RWPE1 (cell line): ENCODE measurements at regions not wholly inside any gene's neighbourhood (a gene's known extent, or its start where the extent isn't known, plus 50 kb on each side); places are given as distances from the start of the nearest gene placed in this dataset.

ENCODE experiments used
- CTCF ChIA-PET: fragments of 350-600 bp; sonication (Branson Sonifier 250); formaldehyde crosslinking; extraction: SDS; loops from one replicate; lab custom pipeline; 2021; lab: Yijun Ruan, JAX
- POLR2A ChIA-PET: fragments of 400-600 bp; formaldehyde crosslinking; extraction: SDS; loops from one replicate; lab custom pipeline; 2020; ENCODE audit warnings: antibody characterized with exemption; ENCODE audit not compliant: low non-redundant PET; lab: Yijun Ruan, JAX
- DNase-seq: peaks from one replicate; pipeline ENCODE4 v3.0.0; 2012; ENCODE audit warnings: low spot score
- H3K27ac ChIP-seq: fragments of 450-650 bp; 2 replicates; pipeline ENCODE4 v1.5.1; 2017
- TF ChIP-seq, protein P1 (sequence below): fragments of 450-650 bp; conservative IDR thresholded peaks from 2 replicates; pipeline ENCODE4 v1.5.1; 2017; ENCODE audit warnings: low read depth, mild to moderate bottlenecking

DNA sequence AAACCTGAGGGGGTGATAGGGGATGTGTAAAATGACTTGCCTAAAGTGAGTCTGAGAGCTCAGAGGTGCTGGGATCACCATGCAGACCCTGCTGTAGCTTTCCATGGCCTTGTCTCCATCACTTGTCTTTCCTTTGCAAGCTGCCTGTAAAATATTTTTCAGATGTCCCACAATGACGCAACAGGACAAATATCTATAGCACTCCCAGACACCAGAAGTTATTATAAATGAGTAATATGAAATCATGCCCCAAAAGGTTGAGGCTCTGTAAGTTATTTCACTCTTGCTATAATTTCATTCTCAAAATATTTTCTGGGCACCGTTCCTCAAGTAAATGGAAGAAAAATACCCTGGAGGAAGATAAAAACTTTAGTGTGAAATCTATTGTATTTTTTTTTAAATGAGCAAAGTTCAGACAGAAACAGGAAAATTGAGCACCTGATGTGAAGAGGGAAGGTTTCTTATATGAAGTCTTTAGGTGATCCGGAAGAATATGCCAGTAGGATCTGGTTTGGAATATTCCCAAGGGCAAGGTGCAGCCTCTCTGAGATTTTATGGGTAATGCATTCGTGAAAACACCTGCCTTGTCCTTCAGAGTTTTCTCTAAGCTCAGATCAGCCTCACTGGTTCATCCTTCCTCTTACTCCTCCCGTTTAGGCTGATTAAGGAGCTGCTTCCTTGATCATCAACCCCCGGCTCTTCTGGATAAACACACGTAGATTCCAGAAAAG lies 138.3 kb upstream of the DMAC1 start:
- CTCF ChIA-PET: no interaction called here
- TF ChIP-seq, protein P1, sequence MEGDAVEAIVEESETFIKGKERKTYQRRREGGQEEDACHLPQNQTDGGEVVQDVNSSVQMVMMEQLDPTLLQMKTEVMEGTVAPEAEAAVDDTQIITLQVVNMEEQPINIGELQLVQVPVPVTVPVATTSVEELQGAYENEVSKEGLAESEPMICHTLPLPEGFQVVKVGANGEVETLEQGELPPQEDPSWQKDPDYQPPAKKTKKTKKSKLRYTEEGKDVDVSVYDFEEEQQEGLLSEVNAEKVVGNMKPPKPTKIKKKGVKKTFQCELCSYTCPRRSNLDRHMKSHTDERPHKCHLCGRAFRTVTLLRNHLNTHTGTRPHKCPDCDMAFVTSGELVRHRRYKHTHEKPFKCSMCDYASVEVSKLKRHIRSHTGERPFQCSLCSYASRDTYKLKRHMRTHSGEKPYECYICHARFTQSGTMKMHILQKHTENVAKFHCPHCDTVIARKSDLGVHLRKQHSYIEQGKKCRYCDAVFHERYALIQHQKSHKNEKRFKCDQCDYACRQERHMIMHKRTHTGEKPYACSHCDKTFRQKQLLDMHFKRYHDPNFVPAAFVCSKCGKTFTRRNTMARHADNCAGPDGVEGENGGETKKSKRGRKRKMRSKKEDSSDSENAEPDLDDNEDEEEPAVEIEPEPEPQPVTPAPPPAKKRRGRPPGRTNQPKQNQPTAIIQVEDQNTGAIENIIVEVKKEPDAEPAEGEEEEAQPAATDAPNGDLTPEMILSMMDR: no peak
- DNase-seq: no peak
- POLR2A ChIA-PET: no interaction called here
- no peak overlapping the region for H3K27ac ChIP-seq

DNA sequence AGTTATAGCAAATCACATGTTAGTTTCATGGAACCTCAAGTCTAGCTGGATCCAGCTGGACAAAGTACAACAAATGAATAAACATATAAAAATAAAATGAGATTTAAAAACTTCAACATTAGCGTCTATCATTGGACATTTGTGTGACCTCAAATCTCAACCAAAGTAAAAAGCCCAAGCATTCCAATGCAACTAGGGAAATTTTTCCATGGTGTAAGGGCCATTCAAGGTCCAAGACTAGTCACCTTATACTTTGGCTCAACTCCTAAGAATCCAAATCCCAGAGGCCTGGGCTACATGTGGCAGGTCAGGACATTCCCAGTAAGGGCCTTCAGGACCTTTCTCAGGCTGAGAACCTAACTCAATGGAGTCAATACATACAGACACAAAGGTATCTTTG lies 137.4 kb upstream of the DMAC1 start:
- ChIA-PET POLR2A (no interaction called here), CTCF (no interaction called here)
- H3K27ac ChIP-seq: no peak overlapping the region
- DNase-seq: no peak
- TF ChIP-seq, protein P1: no peak

DNA sequence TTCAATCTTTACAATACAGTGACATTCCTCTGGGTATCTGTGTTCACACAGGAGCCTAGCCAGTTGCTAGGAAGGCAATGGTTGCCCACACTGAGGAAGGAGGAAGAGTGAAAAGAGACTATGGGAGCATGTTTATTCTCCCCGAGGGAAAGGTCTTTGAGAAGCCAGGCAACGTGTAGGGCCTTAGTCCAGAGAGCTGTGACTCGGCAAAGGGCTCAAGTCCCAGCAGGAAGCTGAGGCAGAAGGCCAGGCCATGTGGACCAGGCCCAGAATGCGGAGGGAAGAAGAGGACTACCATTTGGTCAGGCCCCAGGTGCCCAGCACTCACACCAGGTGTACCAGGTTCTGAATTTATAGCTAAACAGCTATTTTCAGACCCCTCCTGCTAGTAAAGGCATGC lies 136.6 kb upstream of the DMAC1 start:
- TF ChIP-seq, protein P1: no peak
- DNase-seq: no peak
- no peak overlapping the region for H3K27ac ChIP-seq
- CTCF ChIA-PET: no interaction called here
- POLR2A ChIA-PET: no interaction called here

DNA sequence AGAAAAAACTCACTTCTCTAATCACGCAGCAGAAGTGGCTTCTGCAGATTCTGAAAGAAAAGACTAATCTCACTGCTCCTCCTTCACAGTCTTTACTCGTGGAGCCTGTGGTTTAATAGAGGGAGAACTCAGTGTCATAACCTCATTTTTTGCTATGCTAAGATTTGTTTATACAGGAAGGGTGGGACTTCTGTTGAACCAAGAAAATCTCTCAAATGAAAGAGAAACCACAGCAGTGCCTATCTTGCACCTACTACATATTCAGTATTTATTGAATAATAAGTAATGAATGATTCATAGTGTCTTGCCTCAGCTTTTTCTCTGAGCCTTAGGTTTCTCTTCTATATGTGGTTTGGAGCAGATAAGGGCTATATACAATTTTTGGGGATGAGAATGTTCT lies 136.1 kb upstream of the DMAC1 start:
- TF ChIP-seq, protein P1: no peak
- DNase-seq: no peak
- CTCF ChIA-PET: no interaction called here
- no peak overlapping the region for H3K27ac ChIP-seq
- POLR2A ChIA-PET: no interaction called here

DNA sequence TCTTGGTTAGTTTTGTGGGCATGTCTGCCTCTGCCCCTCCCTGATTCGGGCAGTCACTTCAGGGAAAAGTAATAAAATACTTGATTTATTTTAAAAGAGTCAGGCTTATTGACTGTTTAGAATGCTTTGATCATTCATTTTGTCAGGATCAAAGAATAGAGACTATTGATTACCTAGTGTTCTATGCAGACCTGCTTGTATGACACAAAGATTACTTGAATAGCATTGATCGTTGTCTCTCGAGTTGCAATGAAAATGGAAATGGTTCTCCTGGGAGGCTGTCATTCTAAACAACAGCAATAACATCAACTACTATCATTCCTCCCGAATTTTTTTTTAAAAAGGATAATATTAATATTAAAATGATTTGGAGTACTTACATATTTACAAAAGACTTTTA lies 133.2 kb upstream of the DMAC1 start:
- POLR2A ChIA-PET: no interaction called here
- no peak overlapping the region for H3K27ac ChIP-seq

DNA sequence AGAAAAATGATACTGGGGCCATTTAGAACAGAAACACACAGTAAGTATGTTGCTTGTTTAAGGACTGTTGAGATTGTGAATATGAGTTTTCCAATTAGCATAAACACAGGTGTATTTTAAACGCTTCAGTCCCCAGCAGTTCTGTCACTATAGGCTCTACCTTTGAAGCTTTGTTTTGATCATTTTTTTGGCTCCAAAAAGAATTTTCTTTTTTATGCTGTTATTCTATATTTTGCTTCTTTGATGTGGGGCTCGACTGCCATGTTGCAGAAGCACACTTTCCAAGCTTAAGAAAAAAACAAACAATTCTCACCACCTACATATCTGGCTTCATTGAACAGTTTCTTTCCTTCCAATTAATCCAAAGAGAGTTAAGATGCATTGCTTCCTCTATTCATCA lies 131.0 kb upstream of the DMAC1 start:
- TF ChIP-seq, protein P1: no peak
- CTCF ChIA-PET: no interaction called here
- POLR2A ChIA-PET: no interaction called here
- no peak for DNase-seq
- no peak overlapping the region for H3K27ac ChIP-seq

More for the DNA sequence above, 133.2 kb upstream of the DMAC1 start:
- CTCF ChIA-PET: no interaction called here
- TF ChIP-seq, protein P1: no peak
- no peak for DNase-seq
